Uterus (tissue), 3 donors: ENCODE measurements at regions not wholly inside any gene's neighbourhood (a gene's known extent, or its start where the extent isn't known, plus 50 kb on each side); places are given as distances from the start of the nearest gene placed in this dataset.

Experiments used
- DNase-seq, 2 donors: peaks; one replicate each; pipeline ENCODE4 v3.0.0-alpha.2; 2019 to 2020
- H3K27ac ChIP-seq, 2 donors: fragments of 200-600 bp; sonication (generic); 1 replicate in 1 of 2; 2 replicates in 1 of 2; pipeline ENCODE4 v1.5.1; 2016 to 2018
- H3K27me3 ChIP-seq, 2 donors: fragments of 200-600 bp; sonication (generic); one replicate each; pipeline ENCODE4 v1.5.1; 2018 to 2019; ENCODE audit warnings: control low read depth in 1 of 2
- H3K36me3 ChIP-seq, 2 donors: fragments of 200-600 bp; sonication (generic); one replicate each; pipeline ENCODE4 v1.5.1; 2019; ENCODE audit warnings: control low read depth in 1 of 2
- H3K4me1 ChIP-seq, 2 donors: fragments of 200-600 bp; sonication (generic); one replicate each; pipeline ENCODE4 v1.5.1; 2018 to 2019; ENCODE audit warnings: control low read depth in 1 of 2
- H3K4me3 ChIP-seq, 2 donors: fragments of 200-600 bp; sonication (generic); 1 replicate in 1 of 2; 2 replicates in 1 of 2; pipeline ENCODE4 v1.5.1; 2018 to 2019; ENCODE audit warnings: mild to moderate bottlenecking in 1 of 2
- H3K9me3 ChIP-seq, 2 donors: fragments of 200-600 bp; sonication (generic); one replicate each; pipeline ENCODE4 v1.5.1; 2019; ENCODE audit warnings: control low read depth in 1 of 2
- POLR2A ChIP-seq, 2 donors: fragments of 450-650 bp; IDR thresholded peaks; one replicate each; pipeline ENCODE4 v1.6.1; 2016; ENCODE audit warnings: antibody characterized with exemption in 2 of 2, mild to moderate bottlenecking in 1 of 2, moderate library complexity in 1 of 2
- intact Hi-C: fragments of 100-400 bp; cut with DNase I; formaldehyde crosslinking; loops from one replicate; pipeline ENCODE4 v1.15.1; 2023; ENCODE audit warnings: low total_unique reads
- TF ChIP-seq, protein P1 (sequence below), 4 experiments: fragments of 200-600 bp in 2 of 4; fragments of 450-650 bp in 2 of 4; sonication (generic) in 2 of 4; IDR thresholded peaks; one replicate each; pipeline ENCODE4 v1.5.1; 2016 to 2019; ENCODE audit warnings: antibody characterized with exemption in 4 of 4, mild to moderate bottlenecking in 2 of 4, moderate library complexity in 1 of 4
- donor health status: DM: yes; HTN: yes; CAD: no.

- DNase-seq: no peak
- Histone ChIP-seq H3K4me1 (no peaks in the 10 kb centered on the region), H3K4me3 (no peak overlapping the region), H3K9me3 (no peaks in the 10 kb centered on the region), H3K36me3 (no peaks in the 10 kb centered on the region), H3K27me3 (no peaks in the 10 kb centered on the region), H3K27ac (no peak overlapping the region)
- TF ChIP-seq POLR2A (IDR thresholded peaks at IDR 0.05): no peak
- TF ChIP-seq, protein P1, sequence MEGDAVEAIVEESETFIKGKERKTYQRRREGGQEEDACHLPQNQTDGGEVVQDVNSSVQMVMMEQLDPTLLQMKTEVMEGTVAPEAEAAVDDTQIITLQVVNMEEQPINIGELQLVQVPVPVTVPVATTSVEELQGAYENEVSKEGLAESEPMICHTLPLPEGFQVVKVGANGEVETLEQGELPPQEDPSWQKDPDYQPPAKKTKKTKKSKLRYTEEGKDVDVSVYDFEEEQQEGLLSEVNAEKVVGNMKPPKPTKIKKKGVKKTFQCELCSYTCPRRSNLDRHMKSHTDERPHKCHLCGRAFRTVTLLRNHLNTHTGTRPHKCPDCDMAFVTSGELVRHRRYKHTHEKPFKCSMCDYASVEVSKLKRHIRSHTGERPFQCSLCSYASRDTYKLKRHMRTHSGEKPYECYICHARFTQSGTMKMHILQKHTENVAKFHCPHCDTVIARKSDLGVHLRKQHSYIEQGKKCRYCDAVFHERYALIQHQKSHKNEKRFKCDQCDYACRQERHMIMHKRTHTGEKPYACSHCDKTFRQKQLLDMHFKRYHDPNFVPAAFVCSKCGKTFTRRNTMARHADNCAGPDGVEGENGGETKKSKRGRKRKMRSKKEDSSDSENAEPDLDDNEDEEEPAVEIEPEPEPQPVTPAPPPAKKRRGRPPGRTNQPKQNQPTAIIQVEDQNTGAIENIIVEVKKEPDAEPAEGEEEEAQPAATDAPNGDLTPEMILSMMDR (IDR thresholded peaks at IDR 0.05): no peak
- intact Hi-C loops: no loop called here
Measured at GRCh38 chr5:2442496-2443354, 308.8 kb downstream of the IRX2 start.

DNA sequence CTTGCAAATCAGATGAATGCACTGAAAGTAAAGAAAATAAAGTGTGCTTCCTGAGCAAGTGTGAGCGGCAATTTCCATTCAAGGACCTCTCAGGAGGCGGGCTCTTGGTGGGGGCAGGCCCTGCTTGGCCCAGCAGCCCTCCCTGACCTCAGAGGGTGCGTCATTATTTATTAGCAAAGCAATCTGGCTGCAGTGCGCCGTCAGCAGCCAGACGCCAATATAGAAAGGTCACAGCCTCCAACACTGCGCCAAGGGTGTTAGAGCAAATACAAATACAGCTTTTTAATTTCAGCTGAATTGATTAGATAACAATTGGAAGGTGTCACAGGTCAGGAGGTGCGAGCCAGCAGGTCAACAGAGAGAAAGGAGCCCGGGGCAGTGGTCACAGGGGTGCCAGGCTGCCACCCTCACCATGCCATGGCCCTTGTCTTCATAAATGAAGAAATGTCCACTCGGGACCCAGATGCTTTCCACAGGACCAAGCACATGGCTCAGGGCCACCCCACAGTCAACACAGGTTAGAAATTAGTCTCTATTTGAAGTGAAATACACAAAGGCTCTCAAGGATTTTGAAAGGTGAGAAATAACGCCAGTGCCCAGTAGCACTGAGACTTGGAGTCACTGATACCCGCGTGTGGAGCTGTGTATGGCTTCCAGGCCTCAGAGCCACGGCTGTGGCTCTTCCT, 309.8 kb downstream of the IRX2 start:
- TF ChIP-seq, protein P1 (IDR thresholded peaks at IDR 0.05): no peak
- TF ChIP-seq POLR2A (IDR thresholded peaks at IDR 0.05): no peak

DNA sequence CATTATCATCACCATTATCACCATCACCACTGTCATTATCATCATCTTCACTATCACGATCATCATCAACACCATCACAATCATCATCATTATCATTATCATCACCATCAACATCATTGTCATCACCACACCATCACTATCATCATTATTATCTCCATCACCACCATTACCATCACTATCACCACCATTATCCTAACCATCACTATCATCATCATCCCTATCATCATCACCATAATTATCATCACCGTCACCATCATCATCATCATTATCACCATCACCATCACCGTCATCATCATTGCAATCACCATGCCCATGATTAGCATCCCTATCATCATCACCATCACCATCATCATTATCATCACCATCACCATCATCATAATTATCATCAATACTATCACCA, 311.9 kb downstream of the IRX2 start:
- DNase-seq: no peak
- intact Hi-C loops: no loop called here
- H3K4me3 ChIP-seq: no peak overlapping the region

More for the DNA sequence above, 309.8 kb downstream of the IRX2 start:
- no peaks in the 10 kb centered on the region for H3K27me3 ChIP-seq
- DNase-seq: no peak
- intact Hi-C loops: no loop called here
- no peaks in the 10 kb centered on the region for H3K36me3 ChIP-seq
- no peak overlapping the region for H3K27ac ChIP-seq
- no peak overlapping the region for H3K4me3 ChIP-seq
- H3K9me3 ChIP-seq: no peaks in the 10 kb centered on the region
- no peaks in the 10 kb centered on the region for H3K4me1 ChIP-seq

DNA sequence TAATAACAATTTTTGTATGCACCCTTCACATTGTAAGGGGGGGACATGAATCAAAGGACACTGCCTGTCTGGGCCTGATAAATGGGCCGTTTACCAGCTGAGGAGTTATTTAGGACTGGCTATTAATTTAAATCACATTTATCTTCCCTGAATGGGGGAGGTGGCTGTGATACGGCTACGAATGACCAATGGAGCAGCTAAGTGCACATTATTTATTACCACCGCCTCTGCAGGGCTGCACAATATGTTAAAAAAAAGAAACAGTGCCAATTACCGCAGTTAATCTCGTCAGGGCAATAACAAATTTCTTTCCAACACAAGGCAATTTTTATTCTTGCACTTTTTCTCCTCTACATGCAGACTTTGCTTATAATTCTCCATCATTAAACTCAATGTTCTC, 318.4 kb downstream of the IRX2 start:
- Histone ChIP-seq H3K36me3 (no peaks in the 10 kb centered on the region), H3K27ac (no peak overlapping the region), H3K4me1 (no peaks in the 10 kb centered on the region), H3K4me3 (no peak overlapping the region), H3K27me3 (no peaks in the 10 kb centered on the region), H3K9me3 (no peaks in the 10 kb centered on the region)
- intact Hi-C loops: no loop called here
- TF ChIP-seq, protein P1 (IDR thresholded peaks at IDR 0.05): no peak
- TF ChIP-seq POLR2A (IDR thresholded peaks at IDR 0.05): no peak
- no peak for DNase-seq

More for the DNA sequence above, 311.9 kb downstream of the IRX2 start:
- Histone ChIP-seq H3K9me3 (no peaks in the 10 kb centered on the region), H3K36me3 (no peaks in the 10 kb centered on the region), H3K27ac (no peak overlapping the region), H3K27me3 (no peaks in the 10 kb centered on the region), H3K4me1 (no peaks in the 10 kb centered on the region)
- TF ChIP-seq POLR2A (IDR thresholded peaks at IDR 0.05): no peak
- TF ChIP-seq, protein P1 (IDR thresholded peaks at IDR 0.05): no peak
